CD4-positive, alpha-beta T cell treated with Interleukin-10 for 1 hour (primary cell): ENCODE measurements at regions not wholly inside any gene's neighbourhood (a gene's known extent, or its start where the extent isn't known, plus 50 kb on each side); places are given as distances from the start of the nearest gene placed in this dataset.

Experiments used
- DNase-seq: peaks from one replicate; pipeline ENCODE4 v3.0.0-alpha.2; 2020

- DNase-seq = no peak
Observed at GRCh38 chr4:124514588-124514987, 197.9 kb downstream of the ANKRD50 start.

GRCh38 chr4:124515591-124515990 is 196.9 kb downstream of the ANKRD50 start:
- DNase-seq = no peak

DNA sequence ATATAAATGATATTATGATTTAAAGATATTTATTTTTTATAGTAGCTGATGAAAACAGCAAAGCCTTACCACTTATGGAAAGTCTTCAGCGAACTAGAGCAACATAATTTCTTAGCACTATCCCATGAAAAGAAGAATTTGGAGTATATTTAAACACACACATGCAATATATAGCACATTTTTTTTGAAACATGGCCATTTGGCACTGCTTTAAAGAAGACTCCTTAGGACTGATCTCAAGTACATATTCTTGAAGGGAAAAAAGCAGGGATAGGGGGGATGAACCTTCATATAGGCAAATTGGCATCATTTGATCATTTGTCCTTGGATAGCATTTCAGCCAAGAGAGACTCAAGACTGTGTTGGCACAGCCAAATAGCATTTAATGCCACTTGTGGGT is 193.3 kb downstream of the ANKRD50 start:
- DNase-seq = no peak

DNA sequence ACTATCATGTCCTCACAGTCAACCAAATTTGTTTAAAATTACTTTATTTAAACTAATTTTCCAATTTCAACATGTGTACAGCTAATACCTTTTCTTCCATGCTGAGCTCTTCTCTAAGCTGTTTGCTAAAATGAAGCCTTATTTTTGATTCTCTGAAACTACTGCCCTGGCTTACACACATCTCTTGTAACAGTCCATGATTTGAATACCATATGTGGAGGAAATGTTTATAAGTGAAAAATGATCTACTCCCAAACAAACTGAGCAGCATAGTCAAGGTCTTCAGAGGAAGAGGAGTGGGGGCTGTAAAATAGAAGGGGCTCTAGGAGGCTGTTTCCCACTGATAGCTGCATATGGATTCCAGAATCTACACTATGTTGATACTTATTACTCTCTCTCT is 188.7 kb downstream of the ANKRD50 start:
- no peak for DNase-seq

- no peak for DNase-seq
Observed at GRCh38 chr4:124525524-124525923, 187.0 kb downstream of the ANKRD50 start.

- DNase-seq = no peak
Observed at GRCh38 chr4:124526331-124526730, 186.2 kb downstream of the ANKRD50 start.

GRCh38 chr4:124526769-124527168 is 185.8 kb downstream of the ANKRD50 start:
- no peak for DNase-seq

DNA sequence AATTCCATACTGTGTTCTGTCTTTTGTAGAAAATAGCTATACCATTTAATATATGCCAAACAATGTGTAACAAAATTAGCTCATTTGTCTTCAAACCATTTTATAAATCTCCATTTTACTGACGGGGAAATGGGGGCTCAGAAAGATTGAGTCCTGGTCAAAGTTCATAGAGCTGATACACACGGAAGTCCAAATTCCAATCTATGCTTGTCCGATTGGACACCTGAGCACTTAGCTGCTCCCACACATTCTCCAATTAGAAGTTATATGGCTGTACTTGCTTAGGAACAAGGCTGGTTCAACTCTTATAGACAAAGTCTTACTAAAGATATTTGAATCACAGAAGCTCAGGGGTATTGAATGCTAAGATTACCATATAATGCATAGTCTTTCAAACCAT is 185.2 kb downstream of the ANKRD50 start:
- DNase-seq = no peak

GRCh38 chr4:124529131-124529530 is 183.4 kb downstream of the ANKRD50 start:
- DNase-seq = no peak

GRCh38 chr4:124530464-124531077 is 182.0 kb downstream of the ANKRD50 start:
- DNase-seq = no peak

DNA sequence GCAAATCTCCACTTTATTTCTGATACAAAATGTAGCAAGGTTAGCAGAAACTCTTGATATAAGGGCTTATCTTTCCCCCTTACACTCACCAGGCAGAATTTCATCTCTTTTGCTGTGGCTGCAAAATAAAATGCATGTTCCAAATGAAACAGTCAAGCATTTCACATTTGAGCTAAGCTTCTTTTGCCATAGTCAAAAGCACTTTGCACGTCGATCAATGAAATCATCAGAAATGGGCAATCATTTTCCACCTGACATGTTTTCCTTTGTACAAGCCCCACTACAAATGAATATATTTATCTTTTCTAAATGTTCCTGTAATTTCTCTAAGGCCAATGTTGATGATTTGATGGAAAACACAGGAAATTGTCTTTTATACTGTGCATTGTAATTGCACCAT is 178.4 kb downstream of the ANKRD50 start:
- DNase-seq = no peak

GRCh38 chr4:124535003-124535402 is 177.5 kb downstream of the ANKRD50 start:
- DNase-seq = no peak

GRCh38 chr4:124536946-124537345 is 175.6 kb downstream of the ANKRD50 start:
- no peak for DNase-seq

DNA sequence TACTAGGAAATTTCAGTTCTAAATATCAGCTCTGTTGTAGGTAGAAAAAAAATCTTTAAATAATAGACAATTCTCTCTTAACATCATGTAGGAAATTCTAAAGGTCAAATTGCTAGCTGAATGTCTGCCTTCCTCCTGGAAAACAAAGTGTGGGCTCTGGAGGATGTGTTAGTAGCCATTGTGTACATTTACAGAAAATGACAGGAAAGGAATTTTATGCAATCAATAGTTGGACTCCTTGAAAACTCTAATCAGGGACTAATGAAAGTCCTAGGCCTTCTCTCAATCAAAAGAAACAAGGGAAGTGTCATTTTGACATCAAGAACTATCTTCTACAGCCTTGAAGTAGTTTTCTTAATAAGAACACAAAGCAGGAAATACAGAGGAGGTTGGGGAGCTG is 174.6 kb downstream of the ANKRD50 start:
- no peak for DNase-seq

DNA sequence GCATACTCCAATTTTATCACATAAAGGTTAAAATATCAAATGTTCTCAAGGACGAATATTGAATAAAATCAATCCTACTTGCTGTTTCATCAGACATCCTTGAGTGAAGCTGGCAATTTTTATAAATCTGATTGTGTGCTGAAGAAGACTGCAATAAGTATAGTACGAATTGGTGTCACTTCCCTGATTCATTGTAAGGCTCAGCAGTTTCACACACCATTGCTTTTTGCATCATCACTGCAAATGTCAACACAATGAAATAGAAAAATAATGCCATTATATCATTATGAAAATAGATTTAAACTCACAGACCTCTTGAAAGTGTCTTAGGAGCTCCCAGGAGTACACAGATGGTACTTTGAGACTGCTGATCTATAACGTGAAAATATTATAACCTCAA is 172.5 kb downstream of the ANKRD50 start:
- DNase-seq = no peak

GRCh38 chr4:124541652-124542420 is 170.7 kb downstream of the ANKRD50 start:
- DNase-seq = no peak

GRCh38 chr4:124555959-124556358 is 156.6 kb downstream of the ANKRD50 start:
- no peak for DNase-seq

GRCh38 chr4:124564121-124564520 is 148.4 kb downstream of the ANKRD50 start:
- no peak for DNase-seq

GRCh38 chr4:124565371-124565770 is 147.2 kb downstream of the ANKRD50 start:
- no peak for DNase-seq

DNA sequence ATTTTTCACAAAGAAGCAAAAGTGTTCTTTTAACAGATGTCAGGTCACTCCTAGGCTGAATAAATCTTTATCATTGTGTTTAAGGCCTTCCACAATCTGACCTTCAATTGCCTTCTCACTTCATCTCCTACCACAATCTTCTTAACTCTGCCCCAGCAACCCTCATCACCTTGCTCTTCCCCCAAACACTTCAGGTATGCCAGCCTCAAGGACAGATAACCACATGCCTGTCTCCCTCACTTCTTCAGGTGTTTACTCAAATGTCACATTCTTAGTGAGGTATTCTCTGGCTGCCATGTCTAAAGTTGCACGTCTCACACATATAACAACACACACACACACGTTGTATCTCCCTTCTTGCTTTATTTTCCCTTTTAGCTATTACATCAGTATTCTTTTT is 146.5 kb downstream of the ANKRD50 start:
- DNase-seq = no peak

- no peak for DNase-seq
Observed at GRCh38 chr4:124573056-124573455, 139.5 kb downstream of the ANKRD50 start.

- no peak for DNase-seq
Observed at GRCh38 chr4:124579896-124580295, 132.6 kb downstream of the ANKRD50 start.

GRCh38 chr4:124583797-124584196 is 128.7 kb downstream of the ANKRD50 start:
- no peak for DNase-seq

GRCh38 chr4:124589786-124590185 is 122.7 kb downstream of the ANKRD50 start:
- no peak for DNase-seq

GRCh38 chr4:124590480-124590879 is 122.1 kb downstream of the ANKRD50 start:
- no peak for DNase-seq
